Heart left ventricle (tissue), 13 donors: ENCODE measurements at regions not wholly inside any gene's neighbourhood (a gene's known extent, or its start where the extent isn't known, plus 50 kb on each side); places are given as distances from the start of the nearest gene placed in this dataset.

Experiments used
- POLR2A ChIP-seq, 2 donors: fragments of 450-650 bp; IDR thresholded peaks; one replicate each; pipeline ENCODE4 v1.6.1; 2017; ENCODE audit warnings: antibody characterized with exemption in 2 of 2, mild to moderate bottlenecking in 2 of 2, moderate library complexity in 2 of 2
- TF ChIP-seq, protein P1 (sequence below), 12 donors: fragments of 200-600 bp; sonication (generic) in 4 of 12; IDR thresholded peaks; one replicate each; pipeline versions ENCODE4 v1.5.0 to v1.8.0; 2018 to 2022; ENCODE audit warnings: antibody characterized with exemption in 12 of 12, mild to moderate bottlenecking in 5 of 12
- donor health status: ischemic (EF 13 %, LVEDD 7.1; RV severe dilation, severe dysfunction).
- donor health status: DM: no; HTN: yes; CAD: no.
- donor health status: DM: no; HTN: no; CAD: no.
- donor health status: ischemic (EF 25% LVEDD 6.9; RV normal size, moderate dysfunction).
- donor health status: ischemic (EF 25% LVEDD 5.7; RV mildly dilated, moderate dysfunction).
- donor health status: ischemic (EF 35%, LVEDD 5.7; RV mildly dilated, moderate dysfunction).
- donor health status: nonischemic (EF 11% LVEDD 7.7; RV severe dilation, severe dysfunction).
- donor health status: DM: yes; HTN: yes; CAD: no.
- donor health status: PGD.
- donor health status: ischemic (EF 29% LVEDD 5.4; RV normal size, mild dysfunction).
- donor health status: nonischemic (EF 23%, LVEDD 6.1; RV moderate dilation, normal function).

DNA sequence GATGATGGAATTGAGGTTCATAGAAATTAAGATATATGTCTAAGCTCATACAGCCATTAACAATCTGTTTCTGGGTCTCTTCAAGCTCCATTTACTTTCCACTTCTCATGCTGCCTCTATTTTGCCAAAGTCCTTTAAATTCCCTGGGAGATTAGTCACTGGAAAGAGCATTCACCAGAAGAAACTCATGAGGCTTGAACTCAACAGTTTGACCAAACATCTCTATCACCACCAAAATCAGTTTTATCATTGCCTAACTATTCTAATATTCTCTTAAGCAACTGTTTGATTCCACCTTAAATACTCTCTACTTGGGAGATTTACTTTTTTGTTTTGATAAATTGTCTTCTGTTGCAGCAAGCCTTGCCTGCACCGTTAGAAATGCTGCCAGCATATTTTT, 881.3 kb downstream of the KCNA4 start:
- TF ChIP-seq, protein P1, sequence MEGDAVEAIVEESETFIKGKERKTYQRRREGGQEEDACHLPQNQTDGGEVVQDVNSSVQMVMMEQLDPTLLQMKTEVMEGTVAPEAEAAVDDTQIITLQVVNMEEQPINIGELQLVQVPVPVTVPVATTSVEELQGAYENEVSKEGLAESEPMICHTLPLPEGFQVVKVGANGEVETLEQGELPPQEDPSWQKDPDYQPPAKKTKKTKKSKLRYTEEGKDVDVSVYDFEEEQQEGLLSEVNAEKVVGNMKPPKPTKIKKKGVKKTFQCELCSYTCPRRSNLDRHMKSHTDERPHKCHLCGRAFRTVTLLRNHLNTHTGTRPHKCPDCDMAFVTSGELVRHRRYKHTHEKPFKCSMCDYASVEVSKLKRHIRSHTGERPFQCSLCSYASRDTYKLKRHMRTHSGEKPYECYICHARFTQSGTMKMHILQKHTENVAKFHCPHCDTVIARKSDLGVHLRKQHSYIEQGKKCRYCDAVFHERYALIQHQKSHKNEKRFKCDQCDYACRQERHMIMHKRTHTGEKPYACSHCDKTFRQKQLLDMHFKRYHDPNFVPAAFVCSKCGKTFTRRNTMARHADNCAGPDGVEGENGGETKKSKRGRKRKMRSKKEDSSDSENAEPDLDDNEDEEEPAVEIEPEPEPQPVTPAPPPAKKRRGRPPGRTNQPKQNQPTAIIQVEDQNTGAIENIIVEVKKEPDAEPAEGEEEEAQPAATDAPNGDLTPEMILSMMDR (IDR thresholded peaks at IDR 0.05): no peak
- TF ChIP-seq POLR2A (IDR thresholded peaks at IDR 0.05): no peak
